ENCODE measurements at regions not wholly inside any gene's neighbourhood (a gene's known extent, or its start where the extent isn't known, plus 50 kb on each side); places are given as distances from the start of the nearest gene placed in this dataset.

GRCh38 chrX:42976746-42977366 lies 198.9 kb upstream of the PPP1R2C start:
- H3K9me3 Mint-ChIP-seq: peaks cover 0 to 11% (median 3%) of the 10 kb centered on the region in 7 donors
- H3K27ac ChIP-seq (ENCODE audit: low read depth in 1 of 2, low read length in 2 of 2): no peak overlapping the region
- H3K27ac Mint-ChIP-seq: no peak overlapping the region
- intact Hi-C loops (cut with micrococcal nuclease): no loop called here
- no peaks in the 10 kb centered on the region for H4K20me1 ChIP-seq (ENCODE audit: insufficient read depth, low read length)
- H3K9ac ChIP-seq (ENCODE audit: insufficient read depth, low read length, poor library complexity, severe bottlenecking): no peak overlapping the region
- no peaks in the 10 kb centered on the region for H3K9me3 ChIP-seq (replicated peaks in 1 of 2; ENCODE audit: control insufficient read depth in 1 of 2, insufficient read depth in 1 of 2, low read length in 2 of 2)
- TF ChIP-seq CTCF (IDR thresholded peaks at IDR 0.05): no peak
- H3K36me3 ChIP-seq (replicated peaks in 1 of 2; ENCODE audit: control insufficient read depth in 1 of 2, insufficient read depth in 2 of 2, low read length in 2 of 2): no peaks in the 10 kb centered on the region
- H3K4me2 ChIP-seq (replicated peaks; ENCODE audit: extremely low read depth, low read length, poor library complexity, severe bottlenecking): no peak overlapping the region
- WGBS (ENCODE audit: insufficient coverage): no CpG with 5 or more reads among the region's 2 CpGs
- no peak overlapping the region for H3K4me3 Mint-ChIP-seq
- DNase-seq: no peak
- H3K27me3 ChIP-seq (ENCODE audit: control insufficient read depth in 2 of 2, insufficient read depth in 2 of 2, low read length in 2 of 2): no peaks in the 10 kb centered on the region
- H2AFZ ChIP-seq (ENCODE audit: insufficient read depth, low read depth, low read length, poor library complexity, severe bottlenecking): no peak overlapping the region
- H3K27me3 Mint-ChIP-seq (ENCODE audit: low read depth in 3 of 3): peaks cover 0 to 2% (median 0%) of the 10 kb centered on the region in 3 donors
- no peaks in the 10 kb centered on the region for H3K79me2 ChIP-seq (ENCODE audit: insufficient read depth, low read length)
- no peak overlapping the region for H3K4me3 ChIP-seq (replicated peaks in 1 of 3; ENCODE audit: low read depth in 2 of 3, low read length in 3 of 3)
- no peaks in the 10 kb centered on the region for H3K4me1 ChIP-seq (ENCODE audit: control insufficient read depth in 1 of 2, insufficient read depth in 2 of 2, low read length in 2 of 2)
- H3K36me3 Mint-ChIP-seq: no peaks in the 10 kb centered on the region
- no peaks in the 10 kb centered on the region for H3K4me1 Mint-ChIP-seq

DNA sequence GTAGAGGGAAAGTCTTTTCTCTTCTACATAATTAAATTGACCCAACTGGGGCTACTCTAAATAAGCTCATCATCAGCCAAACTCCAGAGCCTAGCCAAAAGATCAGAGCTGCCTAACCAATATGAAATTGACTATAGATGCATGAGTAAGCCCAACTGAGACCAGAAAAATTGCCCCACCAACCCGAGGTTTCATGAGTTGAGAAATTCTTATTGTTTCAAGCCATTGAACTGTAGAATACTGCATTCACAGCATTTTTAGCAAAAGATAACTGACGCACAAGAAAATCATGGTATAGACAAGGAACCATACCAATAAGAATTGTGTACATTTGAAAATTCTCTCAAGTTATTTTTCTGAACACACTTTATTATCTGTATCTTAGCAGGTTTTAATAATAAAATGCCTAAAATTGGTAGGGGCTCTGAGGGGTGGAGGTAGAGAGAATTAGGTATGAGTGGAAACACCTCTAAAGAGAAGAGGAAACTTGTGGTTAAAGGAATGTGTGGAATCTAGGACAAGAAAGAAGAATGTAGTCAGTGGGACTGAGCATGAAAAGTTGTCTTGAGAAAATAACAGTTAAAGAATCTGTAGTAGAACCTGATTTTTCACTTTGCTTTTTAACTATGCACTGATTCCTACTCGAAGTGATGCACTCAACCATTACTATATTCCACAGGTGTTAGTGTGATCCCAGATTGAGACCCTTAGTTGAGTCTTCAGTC lies 200.9 kb upstream of the PPP1R2C start:
- Histone ChIP-seq H3K4me3 (replicated peaks in 1 of 3; ENCODE audit: low read depth in 2 of 3, low read length in 3 of 3) (no peak overlapping the region), H2AFZ (ENCODE audit: insufficient read depth, low read depth, low read length, poor library complexity, severe bottlenecking) (no peak overlapping the region), H3K27me3 (ENCODE audit: control insufficient read depth in 2 of 2, insufficient read depth in 2 of 2, low read length in 2 of 2) (no peaks in the 10 kb centered on the region), H3K36me3 (replicated peaks in 1 of 2; ENCODE audit: control insufficient read depth in 1 of 2, insufficient read depth in 2 of 2, low read length in 2 of 2) (no peaks in the 10 kb centered on the region), H3K4me1 (ENCODE audit: control insufficient read depth in 1 of 2, insufficient read depth in 2 of 2, low read length in 2 of 2) (no peaks in the 10 kb centered on the region), H3K79me2 (ENCODE audit: insufficient read depth, low read length) (no peaks in the 10 kb centered on the region), H3K4me2 (replicated peaks; ENCODE audit: extremely low read depth, low read length, poor library complexity, severe bottlenecking) (no peak overlapping the region), H3K9me3 (replicated peaks in 1 of 2; ENCODE audit: control insufficient read depth in 1 of 2, insufficient read depth in 1 of 2, low read length in 2 of 2) (no peaks in the 10 kb centered on the region), H3K27ac (ENCODE audit: low read depth in 1 of 2, low read length in 2 of 2) (no peak overlapping the region), H4K20me1 (ENCODE audit: insufficient read depth, low read length) (no peaks in the 10 kb centered on the region), H3K9ac (ENCODE audit: insufficient read depth, low read length, poor library complexity, severe bottlenecking) (no peak overlapping the region)
- no peak for DNase-seq
- Mint-ChIP-seq H3K27me3 (ENCODE audit: low read depth in 3 of 3) (peaks cover 0 to 2% (median 0%) of the 10 kb centered on the region in 3 donors), H3K4me3 (no peak overlapping the region), H3K4me1 (no peaks in the 10 kb centered on the region), H3K36me3 (no peaks in the 10 kb centered on the region), H3K9me3 (peaks cover 0 to 7% (median 1%) of the 10 kb centered on the region in 7 donors), H3K27ac (no peak overlapping the region)
- TF ChIP-seq CTCF (IDR thresholded peaks at IDR 0.05): no peak
- no CpG with 5 or more reads among the region's 3 CpGs for WGBS (ENCODE audit: insufficient coverage)
- intact Hi-C loops (cut with micrococcal nuclease): no loop called here
